Gastroesophageal sphincter (tissue), 4 donors: ENCODE measurements at regions not wholly inside any gene's neighbourhood (a gene's known extent, or its start where the extent isn't known, plus 50 kb on each side); places are given as distances from the start of the nearest gene placed in this dataset.

Source experiments
- ATAC-seq: fragments of 150-250 bp; one replicate; pipeline ENCODE4 v1.9.1; 2016; ENCODE audit warnings: mild to moderate bottlenecking, moderate library complexity
- H3K27ac ChIP-seq, 4 donors: fragments of 200-600 bp; sonication (generic) in 3 of 4; 1 replicate in 3 of 4; 2 replicates in 1 of 4; pipeline ENCODE4 v1.5.1; 2016 to 2019
- H3K27me3 ChIP-seq: fragments of 200-600 bp; sonication (generic); one replicate; pipeline ENCODE4 v1.5.1; 2019
- H3K36me3 ChIP-seq, 2 donors: fragments of 200-600 bp; sonication (generic); one replicate each; pipeline ENCODE4 v1.5.1; 2019; ENCODE audit warnings: control low read depth in 1 of 2
- H3K4me1 ChIP-seq, 3 donors: fragments of 200-600 bp; sonication (generic); 1 replicate in 2 of 3; 2 replicates in 1 of 3; pipeline ENCODE4 v1.5.1; 2016 to 2019; ENCODE audit warnings: control low read depth in 2 of 3
- H3K4me3 ChIP-seq, 2 donors: fragments of 200-600 bp; sonication (generic); one replicate each; pipeline ENCODE4 v1.5.1; 2019; ENCODE audit warnings: mild to moderate bottlenecking in 1 of 2, moderate library complexity in 1 of 2
- H3K9me3 ChIP-seq, 3 donors: fragments of 200-600 bp; sonication (generic); one replicate each; pipeline ENCODE4 v1.5.1; 2017 to 2019; ENCODE audit warnings: control low read depth in 2 of 3
- CTCF ChIP-seq, 4 experiments: fragments of 200-600 bp in 2 of 4; fragments of 450-650 bp in 2 of 4; sonication (generic) in 1 of 4; IDR thresholded peaks; one replicate each; pipeline ENCODE4 v1.5.1; 2017 to 2019; ENCODE audit warnings: antibody characterized with exemption in 4 of 4, mild to moderate bottlenecking in 2 of 4, moderate library complexity in 2 of 4
- EP300 ChIP-seq: sonication (generic); formaldehyde crosslinking; IDR thresholded peaks from one replicate; pipeline ENCODE4 v1.6.1; 2017; ENCODE audit warnings: antibody characterized with exemption, mild to moderate bottlenecking
- POLR2A ChIP-seq, 2 donors: fragments of 450-650 bp; IDR thresholded peaks; one replicate each; pipeline ENCODE4 v1.6.1; 2017; ENCODE audit warnings: antibody characterized with exemption in 2 of 2, mild to moderate bottlenecking in 2 of 2, moderate library complexity in 1 of 2
- POLR2AphosphoS5 ChIP-seq: sonication (generic); formaldehyde crosslinking; IDR thresholded peaks from one replicate; pipeline ENCODE4 v1.6.1; 2017; ENCODE audit warnings: antibody characterized with exemption
- WGBS, 2 donors: methylation state at CpG; one replicate each; pipeline ENCODE4 v1.1.5; 2018; ENCODE audit warnings: low coverage in 1 of 2; 5-methylcytosine and 5-hydroxymethylcytosine counted together

DNA sequence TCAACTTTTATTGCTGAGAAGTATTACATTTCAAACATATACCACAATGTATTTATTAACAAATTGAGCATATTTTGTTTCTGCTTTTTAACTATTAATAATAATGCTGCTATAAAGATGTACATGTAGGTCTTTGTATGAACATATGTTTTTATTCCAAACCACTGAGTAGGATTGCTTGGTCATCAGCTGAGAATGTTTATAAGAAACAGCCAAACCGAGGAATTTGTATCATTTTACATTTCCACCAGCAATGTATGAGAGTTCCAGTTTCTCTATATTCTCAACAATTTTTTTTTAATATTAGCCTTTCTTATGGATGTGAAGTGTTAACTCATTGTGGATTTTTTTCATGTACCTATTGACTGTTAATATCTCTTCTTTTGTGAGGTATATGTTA, 119.5 kb upstream of the MDFIC2 start:
- Histone ChIP-seq H3K36me3 (no peaks in the 10 kb centered on the region), H3K27ac (no peak overlapping the region), H3K4me3 (no peak overlapping the region), H3K27me3 (no peaks in the 10 kb centered on the region), H3K4me1 (no peaks in the 10 kb centered on the region), H3K9me3 (no peaks in the 10 kb centered on the region)
- no peak for TF ChIP-seq POLR2A (IDR thresholded peaks at IDR 0.05)
- no peak for TF ChIP-seq EP300
- no peak for TF ChIP-seq CTCF (IDR thresholded peaks at IDR 0.05)
- TF ChIP-seq POLR2AphosphoS5 = no peak
- ATAC-seq = no peak
- 72 to 88% methylated on average over 1 of the region's 1 CpG for WGBS, 2 donors

GRCh38 chr3:70426071-70426470, 113.6 kb upstream of the MDFIC2 start:
- no peak for ATAC-seq
- Histone ChIP-seq H3K36me3 (no peaks in the 10 kb centered on the region), H3K4me3 (no peak overlapping the region), H3K4me1 (no peaks in the 10 kb centered on the region), H3K9me3 (no peaks in the 10 kb centered on the region), H3K27ac (no peak overlapping the region), H3K27me3 (no peaks in the 10 kb centered on the region)
- TF ChIP-seq POLR2A (IDR thresholded peaks at IDR 0.05) (no peak), EP300 (no peak)

GRCh38 chr3:70421506-70421905, 109.1 kb upstream of the MDFIC2 start:
- Histone ChIP-seq H3K4me3 (no peak overlapping the region), H3K27me3 (no peaks in the 10 kb centered on the region), H3K36me3 (no peaks in the 10 kb centered on the region), H3K9me3 (no peaks in the 10 kb centered on the region), H3K27ac (no peak overlapping the region), H3K4me1 (no peaks in the 10 kb centered on the region)
- WGBS, 2 donors = 63 to 95% methylated on average over 3 to 4 of the region's 4 CpGs
- TF ChIP-seq POLR2A (IDR thresholded peaks at IDR 0.05) = no peak
- no peak for TF ChIP-seq CTCF (IDR thresholded peaks at IDR 0.05)
- TF ChIP-seq EP300 = no peak
- no peak for TF ChIP-seq POLR2AphosphoS5
- no peak for ATAC-seq

GRCh38 chr3:70409018-70409417, 96.6 kb upstream of the MDFIC2 start:
- peaks cover 0 to 7% (median 0%) of the 10 kb centered on the region in 3 donors for H3K9me3 ChIP-seq
- no peak overlapping the region for H3K27ac ChIP-seq
- peaks cover 0 to 8% (median 0%) of the 10 kb centered on the region in 3 donors for H3K4me1 ChIP-seq
- H3K36me3 ChIP-seq = no peaks in the 10 kb centered on the region
- no peak overlapping the region for H3K4me3 ChIP-seq
- WGBS, 2 donors = 80 to 95% methylated on average over 2 of the region's 2 CpGs
- TF ChIP-seq POLR2AphosphoS5 (no peak), CTCF (IDR thresholded peaks at IDR 0.05) (no peak), POLR2A (IDR thresholded peaks at IDR 0.05) (no peak), EP300 (no peak)
- H3K27me3 ChIP-seq = no peaks in the 10 kb centered on the region
- ATAC-seq = no peak

DNA sequence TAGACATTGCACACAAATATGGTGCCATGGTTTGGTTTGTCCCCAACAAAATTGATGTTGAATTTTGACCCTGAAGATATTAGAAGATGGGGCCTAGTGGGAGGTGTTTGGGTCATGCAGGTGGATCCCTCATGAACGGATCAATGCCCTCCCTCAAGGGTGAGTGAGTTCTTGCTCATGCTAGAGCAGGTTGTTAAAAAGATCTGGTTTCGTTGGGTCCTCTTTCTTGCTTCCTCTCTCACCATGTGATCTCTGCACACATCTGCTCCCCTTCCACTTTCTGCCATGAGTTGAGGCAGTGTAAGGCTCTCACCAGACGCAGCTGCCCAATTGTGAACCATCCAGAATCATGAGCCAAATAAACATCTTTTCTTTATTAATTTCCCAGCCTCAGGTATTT, 87.8 kb upstream of the MDFIC2 start:
- 85% methylated on average over 3 of the region's 3 CpGs; no CpG with 5 or more reads in 1 of the 2 donors for WGBS, 2 donors
- ATAC-seq = no peak
- no peak overlapping the region for H3K27ac ChIP-seq
- H3K27me3 ChIP-seq = no peaks in the 10 kb centered on the region
- no peaks in the 10 kb centered on the region for H3K36me3 ChIP-seq
- no peaks in the 10 kb centered on the region for H3K9me3 ChIP-seq
- H3K4me3 ChIP-seq = no peak overlapping the region
- no peak for TF ChIP-seq EP300
- TF ChIP-seq POLR2AphosphoS5 = no peak
- no peak for TF ChIP-seq CTCF (IDR thresholded peaks at IDR 0.05)
- no peak for TF ChIP-seq POLR2A (IDR thresholded peaks at IDR 0.05)
- H3K4me1 ChIP-seq = no peaks in the 10 kb centered on the region
